ENCODE measurements at regions not wholly inside any gene's neighbourhood (a gene's known extent, or its start where the extent isn't known, plus 50 kb on each side); places are given as distances from the start of the nearest gene placed in this dataset.

DNA sequence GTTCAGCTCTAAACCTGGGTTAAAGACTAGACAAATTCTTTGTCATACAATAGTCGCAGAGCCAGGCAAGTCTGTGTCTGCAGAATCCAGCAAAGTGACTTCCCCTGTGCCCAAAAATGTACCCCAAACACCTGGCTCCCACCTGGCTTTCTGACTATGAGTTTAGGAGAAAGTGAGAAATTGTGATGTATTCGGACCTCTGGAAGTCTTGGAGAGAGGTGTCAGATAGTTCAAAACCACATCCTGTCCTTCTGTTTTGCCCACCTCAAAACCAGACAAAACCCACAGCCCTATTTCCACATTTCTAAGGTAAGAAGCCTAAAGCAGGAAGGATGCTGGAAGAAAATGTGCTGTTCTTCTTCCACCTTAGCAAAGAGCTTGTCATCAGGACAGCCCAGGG, 63.8 kb upstream of the CLMP start:
- DNase-seq = no peak

DNA sequence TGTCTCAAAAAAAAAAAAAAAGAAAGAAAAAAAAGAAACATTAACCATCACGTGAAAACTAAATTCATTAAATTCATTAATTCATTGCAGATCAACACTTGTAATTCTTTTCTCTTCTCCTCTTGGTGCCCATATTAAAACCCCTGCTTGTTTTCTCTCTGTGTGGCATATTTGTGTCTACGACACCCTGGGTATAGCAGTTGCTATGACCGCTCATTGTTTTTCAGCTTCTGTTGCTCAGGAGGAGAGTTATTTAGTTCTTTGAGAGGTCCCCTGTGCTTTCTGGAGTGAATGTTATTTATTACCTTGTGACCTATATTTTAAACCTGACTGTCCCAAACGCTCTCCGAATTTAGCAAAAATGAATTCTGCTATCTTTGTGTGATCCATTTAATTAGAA, 62.3 kb upstream of the CLMP start:
- DNase-seq = no peak

DNA sequence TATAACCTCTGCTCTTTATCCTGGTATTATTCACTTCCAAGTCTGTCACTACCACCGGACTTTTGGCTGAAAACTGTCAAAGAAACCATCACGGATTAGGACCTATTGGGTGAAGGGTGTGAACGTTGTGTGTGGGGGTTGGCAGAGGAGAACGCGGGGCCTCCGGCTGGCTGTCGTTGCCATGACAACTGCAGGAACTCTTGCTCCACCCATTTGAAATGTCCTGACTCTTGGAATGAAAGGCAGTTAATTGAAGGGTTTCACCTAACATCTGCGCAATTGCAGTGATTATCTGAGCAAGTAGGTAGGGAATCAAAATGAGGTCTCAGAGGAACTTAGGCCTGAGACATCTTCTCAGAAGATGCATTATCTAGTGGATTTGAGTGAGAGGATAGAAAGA, 60.9 kb upstream of the CLMP start:
- DNase-seq = peak in 3 of 51 donors; percentile 8 to 16 (median 12)

DNA sequence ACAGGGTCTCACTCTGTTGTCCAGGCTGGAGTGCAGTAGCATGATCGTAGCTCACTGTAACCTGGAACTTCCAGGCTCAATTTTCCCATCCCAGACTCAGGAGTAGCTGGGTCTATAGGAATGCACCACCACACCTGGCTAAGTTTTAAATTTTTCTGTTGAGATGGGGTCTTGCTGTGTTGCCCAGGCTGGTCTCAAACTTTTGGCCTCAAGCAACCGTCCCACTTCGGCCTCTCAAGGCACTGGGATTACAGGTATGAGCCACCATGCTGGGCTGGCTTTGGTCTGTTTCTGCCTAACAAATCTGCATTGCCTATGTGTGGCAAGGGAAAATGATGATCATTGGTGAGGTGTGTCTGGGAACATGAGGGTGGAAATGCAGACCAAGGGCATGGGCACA, 59.3 kb upstream of the CLMP start:
- DNase-seq = no peak

DNA sequence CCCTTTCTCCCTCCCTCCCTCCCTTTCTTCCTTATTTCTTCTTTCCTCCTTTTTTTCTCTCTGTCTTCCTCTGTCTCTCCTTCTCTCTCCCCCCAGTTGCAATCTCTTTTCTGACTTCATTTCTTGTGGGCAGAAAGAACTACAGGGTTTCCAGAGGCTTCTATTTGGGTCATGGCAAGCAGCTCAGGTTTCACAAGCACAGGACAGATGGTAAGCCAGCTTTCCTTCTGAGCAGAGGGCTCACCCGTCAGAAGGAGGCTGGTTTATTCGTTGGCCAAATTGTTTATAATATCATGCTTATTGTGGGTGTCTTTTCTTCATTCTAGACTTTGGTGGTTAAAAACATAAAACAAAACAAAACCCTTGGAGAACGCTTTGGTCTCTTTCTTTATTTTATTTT, 58.9 kb upstream of the CLMP start:
- no peak for DNase-seq

DNA sequence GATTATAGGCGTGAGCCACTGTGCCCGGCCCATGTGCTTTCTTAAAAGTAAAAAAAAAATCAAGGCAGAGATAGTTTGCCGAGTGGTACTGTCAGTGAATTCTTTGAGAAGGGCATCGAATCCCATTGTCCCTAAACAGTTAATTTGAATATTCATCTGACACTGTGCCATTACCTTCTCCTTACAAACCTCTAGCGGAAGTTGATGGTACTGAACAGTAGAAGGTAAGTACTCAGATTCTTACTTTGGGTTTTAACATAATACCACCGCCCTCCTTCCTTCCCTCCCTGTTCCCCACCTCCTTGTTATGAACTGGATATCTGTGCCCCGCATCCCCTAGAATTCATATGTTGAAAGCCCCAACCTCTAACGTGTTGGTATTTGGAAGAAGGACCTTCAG, 58.2 kb upstream of the CLMP start:
- DNase-seq = no peak

DNA sequence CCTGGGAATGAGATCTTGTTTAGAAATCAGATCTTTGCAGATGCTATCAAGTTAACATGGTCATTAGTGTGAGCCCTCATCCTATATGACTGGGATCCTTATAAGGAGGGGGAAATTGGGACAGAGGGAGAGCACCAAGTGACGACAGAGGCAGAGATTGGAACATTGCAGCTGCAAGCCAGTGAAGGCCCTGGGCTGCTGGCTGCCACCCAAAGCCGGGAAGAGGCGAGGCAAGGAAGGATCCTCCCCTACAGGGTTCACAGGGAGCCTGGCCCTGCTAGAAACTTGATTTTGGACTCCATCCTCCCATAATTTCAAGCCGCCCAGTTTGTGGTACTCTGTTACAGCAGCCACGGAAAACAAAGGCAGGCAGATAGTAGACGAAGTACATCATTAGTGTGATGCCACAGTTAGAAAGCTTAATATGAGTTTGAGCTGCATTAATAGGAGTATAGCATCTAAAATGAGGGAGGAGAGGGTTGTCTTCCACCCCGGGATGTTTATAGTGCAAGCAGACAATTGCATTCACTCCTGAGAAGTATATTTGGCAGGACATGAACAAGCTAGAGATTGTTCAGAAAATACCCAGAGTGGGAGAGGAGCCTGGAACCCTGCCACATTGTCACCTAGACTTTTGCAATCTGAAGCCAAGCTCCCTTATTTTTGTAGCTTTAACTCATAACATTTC, 56.8 kb upstream of the CLMP start:
- DNase-seq = peak in 12 of 51 donors; percentile 4 to 37 (median 13)

DNA sequence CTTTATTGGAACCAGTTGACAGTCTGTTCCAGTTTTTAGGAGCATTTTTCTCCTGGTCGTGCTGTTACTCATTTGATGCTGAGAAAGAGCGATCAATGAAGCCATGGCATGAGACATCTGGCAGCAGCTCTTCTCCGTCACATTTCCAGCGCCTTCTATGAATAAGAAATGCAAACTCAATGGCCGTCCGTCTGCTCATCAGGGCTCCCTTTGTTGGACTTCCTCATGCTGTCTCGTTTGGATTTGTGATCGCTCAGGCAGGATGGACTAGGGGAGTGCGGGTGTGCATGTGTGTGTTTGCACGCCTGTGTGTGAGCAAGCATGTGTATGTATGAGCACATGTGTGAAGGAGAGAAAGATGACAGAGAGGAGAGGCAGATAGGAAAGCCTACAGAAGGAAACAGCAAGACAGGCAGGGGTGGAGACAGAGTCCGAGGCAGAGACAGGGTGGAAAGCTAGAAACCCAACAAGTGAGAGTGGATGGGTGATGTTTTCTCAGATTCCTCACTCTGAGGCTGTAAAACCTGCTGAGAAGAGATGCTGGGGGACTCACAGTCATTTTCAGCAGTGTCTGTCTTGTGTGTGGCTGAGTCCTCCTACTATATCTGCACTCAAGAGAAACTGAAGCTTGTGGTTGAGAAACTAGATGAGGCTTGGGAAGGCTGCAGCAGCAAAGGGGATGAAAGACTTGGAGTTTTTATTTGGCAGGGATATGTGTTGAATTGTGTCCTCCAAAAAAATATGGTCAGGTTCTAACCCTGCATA, 56.0 kb upstream of the CLMP start:
- DNase-seq = no peak

DNA sequence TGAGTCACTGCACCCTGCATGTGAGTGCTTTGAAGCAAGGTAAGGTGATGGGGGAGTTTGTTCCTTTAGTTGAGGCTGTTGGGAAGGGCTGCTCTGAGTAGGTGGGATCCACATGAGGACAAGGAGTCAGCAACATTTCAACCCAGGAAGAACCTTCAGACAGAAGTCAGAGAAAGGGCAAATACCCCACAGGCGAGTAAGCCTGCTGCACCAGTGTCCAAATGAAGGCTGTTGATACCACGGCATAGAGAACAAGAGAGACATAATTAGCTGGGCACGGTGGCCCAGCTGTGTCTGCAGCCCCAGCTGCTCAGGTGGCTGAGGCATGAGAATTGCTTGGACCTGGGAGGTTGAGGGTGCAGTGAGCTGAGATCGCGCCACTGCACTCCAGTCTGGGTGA, 54.3 kb upstream of the CLMP start:
- no peak for DNase-seq

DNA sequence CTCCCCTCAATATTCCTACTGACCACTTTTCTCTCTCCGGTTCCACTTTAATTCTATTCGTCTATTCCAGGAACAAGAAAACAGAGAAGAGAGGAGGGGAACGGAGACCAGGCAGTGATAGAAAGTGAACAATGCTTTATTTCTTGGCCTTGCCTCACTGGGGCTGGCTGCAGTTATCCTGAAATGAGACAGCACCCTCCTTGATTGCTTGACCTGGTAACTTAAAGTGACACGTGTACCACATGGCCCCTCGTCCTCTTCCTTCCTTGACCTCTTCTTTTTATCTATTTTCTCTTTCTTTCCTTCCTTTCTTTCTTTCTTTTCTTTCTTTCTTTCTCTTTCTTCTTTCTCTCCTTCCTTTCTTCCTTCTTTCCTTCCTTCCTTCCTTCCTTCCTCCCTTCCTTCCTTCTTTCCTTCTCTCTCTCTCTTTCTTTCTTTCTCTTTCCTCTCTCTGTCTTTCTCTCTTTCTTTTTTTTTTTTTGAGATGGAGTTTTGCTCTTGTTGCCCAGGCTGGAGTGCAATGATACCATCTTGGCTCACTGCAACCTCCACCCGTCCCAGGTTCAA, 52.8 kb upstream of the CLMP start:
- DNase-seq = no peak

DNA sequence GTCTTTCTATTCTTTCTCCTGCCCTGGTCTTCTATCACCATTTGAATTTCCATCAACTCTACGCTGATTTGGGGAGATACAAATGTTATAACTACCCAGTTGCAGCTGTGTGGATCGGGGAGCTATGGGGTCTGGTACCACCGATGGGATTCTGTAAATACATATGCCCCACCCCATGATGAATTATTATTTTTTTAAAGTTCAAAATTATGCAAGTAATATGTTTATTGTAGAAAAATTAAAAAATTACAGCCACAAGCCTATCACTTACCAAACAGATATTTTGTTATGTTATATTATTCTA, 52.4 kb upstream of the CLMP start:
- no peak for DNase-seq

DNA sequence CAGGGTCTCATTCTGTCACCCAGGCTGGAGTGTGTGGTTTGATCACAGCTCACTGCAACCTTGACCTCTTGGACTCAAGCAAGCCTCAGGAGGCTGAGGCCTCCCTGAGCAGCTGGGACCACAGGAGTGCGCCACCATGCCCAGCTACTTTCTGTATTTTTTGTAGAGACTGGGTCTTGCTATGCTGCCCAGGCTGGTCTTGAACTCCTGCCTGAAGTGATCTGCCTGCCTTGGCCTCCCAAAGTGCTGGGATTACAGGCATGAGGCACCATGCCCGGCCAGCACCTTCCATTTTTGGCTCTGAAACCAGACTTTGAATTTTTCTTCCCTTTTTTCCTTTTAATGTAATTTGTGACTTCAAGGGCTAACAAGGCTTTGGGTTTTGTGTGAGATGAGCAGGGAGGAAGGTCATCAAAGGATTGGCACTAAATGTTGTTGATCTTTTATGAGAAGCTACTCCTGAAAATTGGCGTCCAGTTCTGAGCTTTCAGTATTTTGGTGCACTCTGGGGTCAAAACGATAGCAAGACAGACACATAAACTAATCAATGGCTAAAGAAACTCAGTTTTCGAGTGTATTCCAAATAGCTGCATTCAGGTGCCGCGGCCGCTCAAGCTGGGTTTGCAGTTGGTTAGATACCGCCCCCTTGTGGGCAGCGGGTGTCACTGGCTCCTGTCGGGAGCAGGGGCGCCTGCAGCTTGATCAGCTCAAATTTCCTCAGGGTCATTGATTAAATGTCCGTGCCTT, 51.9 kb upstream of the CLMP start:
- peak in 48 of 51 donors; percentile 12 to 84 (median 56) for DNase-seq

DNA sequence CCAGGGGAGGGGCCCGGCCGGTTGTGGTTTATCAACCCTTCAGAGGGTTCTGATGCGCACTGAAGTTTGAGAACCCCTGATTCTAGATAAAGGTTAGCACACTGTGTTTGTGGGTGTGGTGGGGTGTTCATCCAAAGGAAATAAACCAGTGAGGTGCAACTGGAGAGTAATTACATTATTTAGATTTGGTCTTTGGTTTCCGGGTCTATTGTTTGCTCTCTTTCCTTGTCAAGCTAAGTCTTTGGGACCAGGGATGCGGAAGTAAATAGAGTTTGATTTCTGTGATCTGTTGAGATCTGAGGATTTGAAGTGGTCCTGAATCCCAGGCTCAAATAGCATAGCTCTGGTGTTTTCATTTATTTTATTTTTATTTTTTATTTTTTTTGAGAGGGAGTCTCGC, 50.5 kb upstream of the CLMP start:
- DNase-seq = no peak

All from hypothalamus (tissue), 51 donors.